ENCODE measurements at regions not wholly inside any gene's neighbourhood (a gene's known extent, or its start where the extent isn't known, plus 50 kb on each side); places are given as distances from the start of the nearest gene placed in this dataset.

GRCh38 chr1:5010656-5011055 is 356.2 kb downstream of the AJAP1 start:
- H3K4me3 ChIP-seq = no peak overlapping the region
- H3K27me3 ChIP-seq (replicated peaks; ENCODE audit: insufficient read depth) = peaks cover 3% of the 10 kb centered on the region
- H3K36me3 ChIP-seq = no peaks in the 10 kb centered on the region
- TF ChIP-seq POLR2A (IDR thresholded peaks at IDR 0.05) (no peak), POLR2AphosphoS5 (IDR thresholded peaks at IDR 0.05) (no peak), CTCF (IDR thresholded peaks at IDR 0.05) (no peak)
- H3K9me3 ChIP-seq = no peaks in the 10 kb centered on the region
- H3K4me1 ChIP-seq (replicated peaks) = no peaks in the 10 kb centered on the region
- intact Hi-C loops (cut with DNase I) = no loop called here
- no peak overlapping the region for H3K27ac ChIP-seq
- 72% methylated on average over 8 of the region's 8 CpGs for WGBS
- no peak for DNase-seq (ENCODE audit: low spot score)

GRCh38 chr1:5010236-5010635 is 355.8 kb downstream of the AJAP1 start:
- H3K27ac ChIP-seq = no peak overlapping the region
- H3K36me3 ChIP-seq = no peaks in the 10 kb centered on the region
- intact Hi-C loops (cut with DNase I) = no loop called here
- H3K4me1 ChIP-seq (replicated peaks) = no peaks in the 10 kb centered on the region
- DNase-seq (ENCODE audit: low spot score) = no peak
- H3K9me3 ChIP-seq = no peaks in the 10 kb centered on the region
- H3K4me3 ChIP-seq = no peak overlapping the region
- TF ChIP-seq CTCF (IDR thresholded peaks at IDR 0.05) = no peak
- TF ChIP-seq POLR2A (IDR thresholded peaks at IDR 0.05) = no peak
- H3K27me3 ChIP-seq (replicated peaks; ENCODE audit: insufficient read depth) = peaks cover 3% of the 10 kb centered on the region
- 76% methylated on average over 4 of the region's 4 CpGs for WGBS

DNA sequence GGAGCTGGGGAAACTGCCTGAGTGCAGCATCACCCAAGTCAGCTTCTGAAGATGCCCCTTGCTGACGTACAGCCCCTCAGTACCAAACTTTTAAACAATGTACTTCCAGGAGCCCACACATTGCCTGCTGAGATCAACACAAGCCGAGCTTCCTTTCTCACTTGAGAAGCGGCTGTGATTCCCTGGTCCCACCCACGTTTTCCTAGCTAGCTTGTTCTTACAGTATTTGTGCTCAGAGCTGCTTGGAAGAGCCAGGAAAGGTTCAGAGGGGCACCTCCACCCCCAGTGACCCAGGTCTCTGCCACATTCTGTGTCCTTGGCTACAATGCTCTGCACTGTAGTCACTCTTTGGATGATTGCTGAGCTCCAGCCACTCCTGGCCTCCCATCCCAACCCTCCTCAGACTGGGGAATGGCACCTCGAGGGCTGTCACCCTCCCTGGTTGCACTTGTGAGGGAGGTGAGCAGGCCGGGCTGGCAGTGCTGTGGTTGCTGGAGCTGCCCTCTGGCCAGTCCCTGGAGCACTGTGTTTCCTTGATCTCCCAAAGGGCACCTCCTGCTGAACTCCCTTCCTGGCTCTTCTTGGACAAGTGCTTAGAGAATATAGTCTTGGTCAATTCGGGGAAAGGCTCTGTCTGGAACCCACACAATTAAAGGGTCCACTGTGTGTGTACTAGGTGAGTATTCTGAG is 355.1 kb downstream of the AJAP1 start:
- Histone ChIP-seq H3K9me3 (no peaks in the 10 kb centered on the region), H3K36me3 (no peaks in the 10 kb centered on the region), H3K27me3 (replicated peaks; ENCODE audit: insufficient read depth) (peaks cover 3% of the 10 kb centered on the region), H3K4me1 (replicated peaks) (no peaks in the 10 kb centered on the region), H3K4me3 (no peak overlapping the region), H3K27ac (no peak overlapping the region)
- TF ChIP-seq CTCF (IDR thresholded peaks at IDR 0.05) (no peak), POLR2A (IDR thresholded peaks at IDR 0.05) (no peak)
- 68% methylated on average over 7 of the region's 7 CpGs for WGBS
- intact Hi-C loops (cut with DNase I) = no loop called here
- DNase-seq (ENCODE audit: low spot score) = no peak

- intact Hi-C loops (cut with DNase I) = no loop called here
Measured at GRCh38 chr1:5005171-5005570, 350.8 kb downstream of the AJAP1 start.

More at GRCh38 chr1:5005171-5005570, 350.8 kb downstream of the AJAP1 start:
- Histone ChIP-seq H3K9me3 (no peaks in the 10 kb centered on the region), H3K4me1 (replicated peaks) (no peaks in the 10 kb centered on the region), H3K36me3 (no peaks in the 10 kb centered on the region), H3K4me3 (no peak overlapping the region), H3K27me3 (replicated peaks; ENCODE audit: insufficient read depth) (no peaks in the 10 kb centered on the region), H3K27ac (no peak overlapping the region)
- DNase-seq (ENCODE audit: low spot score) = no peak
- 80% methylated on average over 6 of the region's 6 CpGs for WGBS
- no peak for TF ChIP-seq CTCF (IDR thresholded peaks at IDR 0.05)
- no peak for TF ChIP-seq POLR2AphosphoS5 (IDR thresholded peaks at IDR 0.05)
- TF ChIP-seq POLR2A (IDR thresholded peaks at IDR 0.05) = no peak

All from prostate gland (tissue), 2 donors.